Adrenal gland (tissue), 5 donors: ENCODE measurements at regions not wholly inside any gene's neighbourhood (a gene's known extent, or its start where the extent isn't known, plus 50 kb on each side); places are given as distances from the start of the nearest gene placed in this dataset.

Source experiments
- CTCF ChIP-seq, 6 experiments: fragments of 450-650 bp in 4 of 6; fragments of 200-600 bp in 2 of 6; sonication (generic) in 1 of 6; IDR thresholded peaks; 1 replicate in 5 of 6; 2 replicates in 1 of 6; pipeline versions ENCODE4 v1.5.1 to v1.8.0; 2016 to 2021; ENCODE audit warnings: antibody characterized with exemption in 6 of 6, mild to moderate bottlenecking in 2 of 6, moderate library complexity in 1 of 6
- POLR2A ChIP-seq, 2 donors: fragments of 450-650 bp; IDR thresholded peaks; one replicate each; pipeline ENCODE4 v1.6.1; 2017; ENCODE audit warnings: antibody characterized with exemption in 2 of 2, mild to moderate bottlenecking in 2 of 2, moderate library complexity in 1 of 2
- donor health status: DM: no; HTN: no; CAD: no.

DNA sequence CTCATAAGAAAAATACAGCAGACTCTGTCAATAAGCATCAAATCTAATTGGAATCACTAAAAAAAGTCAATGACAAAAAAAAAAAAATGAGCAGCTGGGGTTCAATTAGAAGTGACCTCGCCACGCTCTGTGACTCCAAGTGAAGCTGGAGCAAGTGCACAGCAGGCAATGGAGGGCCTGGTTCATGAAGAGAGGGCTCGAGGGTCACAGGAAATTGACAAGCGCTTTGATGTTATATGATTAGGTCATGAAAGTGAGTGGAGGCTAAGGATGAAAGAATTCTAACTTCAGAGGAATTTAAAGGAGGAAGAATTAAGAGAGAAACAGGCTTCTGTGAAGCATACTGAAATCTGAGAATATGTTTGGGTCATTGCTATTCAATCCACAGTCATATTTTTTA is 85.4 kb upstream of the TMEM18 start:
- TF ChIP-seq CTCF (IDR thresholded peaks at IDR 0.05) = no peak
- no peak for TF ChIP-seq POLR2A (IDR thresholded peaks at IDR 0.05)
